Medulla oblongata (tissue), 1 donor: ENCODE measurements at regions not wholly inside any gene's neighbourhood (a gene's known extent, or its start where the extent isn't known, plus 50 kb on each side); places are given as distances from the start of the nearest gene placed in this dataset.
"Not testable (repeated sequence)": the region's sequence is repeated elsewhere in the genome, so short reads cannot be mapped to it uniquely, and the experiment has no call there.

Experiments
- DNase-seq: peaks from one replicate; pipeline ENCODE4 v3.0.0-alpha.2; 2015; ENCODE audit errors: extremely low spot score

GRCh38 chr7:156590212-156590611, 50.4 kb upstream of the RNF32 start:
- DNase-seq, result no peak

- peak; percentile 40 for DNase-seq
Measured at GRCh38 chr7:156589808-156590207, 50.8 kb upstream of the RNF32 start.

- no peak for DNase-seq
Measured at GRCh38 chr7:156585926-156586325, 54.6 kb upstream of the RNF32 start.

- no peak for DNase-seq
Measured at GRCh38 chr7:156585025-156585648, 55.4 kb upstream of the RNF32 start.

- DNase-seq, result no peak
Measured at GRCh38 chr7:156582591-156583123, 57.9 kb upstream of the RNF32 start.

GRCh38 chr7:156580036-156580435, 60.5 kb upstream of the RNF32 start:
- no peak for DNase-seq

GRCh38 chr7:156579566-156579965, 61.0 kb upstream of the RNF32 start:
- DNase-seq, result no peak

GRCh38 chr7:156578978-156579430, 61.6 kb upstream of the RNF32 start:
- peak; percentile 92 for DNase-seq

- peak; percentile 8 for DNase-seq
Measured at GRCh38 chr7:156578578-156578940, 62.0 kb upstream of the RNF32 start.

GRCh38 chr7:156577645-156578577, 62.7 kb upstream of the RNF32 start:
- peak; percentile 78 for DNase-seq

- DNase-seq, result no peak
Measured at GRCh38 chr7:156576216-156577058, 64.1 kb upstream of the RNF32 start.

- no peak for DNase-seq
Measured at GRCh38 chr7:156568258-156568657, 72.3 kb upstream of the RNF32 start.

GRCh38 chr7:156566812-156567549, 73.6 kb upstream of the RNF32 start:
- no peak for DNase-seq

- DNase-seq, result not testable (repeated sequence)
Measured at GRCh38 chr7:156565002-156565401, 75.6 kb upstream of the RNF32 start.

- DNase-seq, result no peak
Measured at GRCh38 chr7:156560696-156561095, 79.9 kb upstream of the RNF32 start.

GRCh38 chr7:156560075-156560474, 80.5 kb upstream of the RNF32 start:
- DNase-seq, result no peak

- DNase-seq, result no peak
Measured at GRCh38 chr7:156559001-156559400, 81.6 kb upstream of the RNF32 start.

GRCh38 chr7:156558198-156558597, 82.4 kb upstream of the RNF32 start:
- DNase-seq, result no peak

GRCh38 chr7:156556083-156556482, 84.5 kb upstream of the RNF32 start:
- no peak for DNase-seq

GRCh38 chr7:156554488-156554887, 86.1 kb upstream of the RNF32 start:
- DNase-seq, result no peak

- no peak for DNase-seq
Measured at GRCh38 chr7:156549636-156550035, 90.9 kb upstream of the RNF32 start.
